OCI-LY7 (cell line): ENCODE measurements at regions not wholly inside any gene's neighbourhood (a gene's known extent, or its start where the extent isn't known, plus 50 kb on each side); places are given as distances from the start of the nearest gene placed in this dataset.

Source experiments
- CTCF ChIP-seq: fragments of 200-600 bp; sonication (generic); conservative IDR thresholded peaks from 2 replicates; pipeline ENCODE4 v1.5.1; 2014; ENCODE audit warnings: mild to moderate bottlenecking, antibody characterized with exemption, low read length, moderate library complexity, mixed read lengths
- EZH2phosphoT487 ChIP-seq: fragments of 200-600 bp; sonication (generic); IDR thresholded peaks from 2 replicates; pipeline ENCODE4 v1.6.1; 2018; ENCODE audit warnings: low read depth, borderline replicate concordance, mild to moderate bottlenecking, mixed run types, antibody characterized with exemption, low read length, moderate library complexity, mixed read lengths

DNA sequence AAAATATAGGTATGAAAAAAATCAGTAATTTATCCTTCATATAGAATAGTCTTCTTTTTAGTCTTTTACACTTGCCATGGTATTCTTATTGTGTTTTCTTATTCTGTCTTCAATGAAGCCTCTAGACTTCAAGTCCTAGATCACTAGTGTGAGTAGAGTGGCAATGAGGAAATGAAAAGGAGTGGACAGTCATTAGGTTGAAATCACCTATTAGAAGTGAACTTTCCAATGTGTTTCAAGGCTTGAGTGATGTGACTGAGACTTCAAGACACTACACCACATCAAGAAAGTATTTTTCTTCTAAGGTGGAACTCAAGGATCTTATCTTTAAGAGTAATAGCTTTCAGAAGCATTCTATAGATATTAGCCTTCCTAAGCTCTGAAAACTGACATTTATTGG, 357.8 kb upstream of the MBL2 start:
- TF ChIP-seq CTCF = no peak
- TF ChIP-seq EZH2phosphoT487 = no peak
